GM19023 (cell line): ENCODE measurements at regions not wholly inside any gene's neighbourhood (a gene's known extent, or its start where the extent isn't known, plus 50 kb on each side); places are given as distances from the start of the nearest gene placed in this dataset.

Experiments used
- ATAC-seq: cut with Tn5 transposase; IDR thresholded peaks from one replicate; pipeline ENCODE4 v1.9.1; 2021; ENCODE audit warnings: mild to moderate bottlenecking, moderate library complexity; ENCODE audit not compliant: unreplicated experiment

GRCh38 chr21:35417762-35418161 is 368.7 kb upstream of the RUNX1 start:
- no peak for ATAC-seq

GRCh38 chr21:35416866-35417489 is 367.9 kb upstream of the RUNX1 start:
- ATAC-seq, result no peak

GRCh38 chr21:35414507-35415139 is 365.5 kb upstream of the RUNX1 start:
- ATAC-seq, result no peak

GRCh38 chr21:35414056-35414455 is 365.0 kb upstream of the RUNX1 start:
- no peak for ATAC-seq

- ATAC-seq, result no peak
Observed at GRCh38 chr21:35412231-35412630, 363.1 kb upstream of the RUNX1 start.

- ATAC-seq, result no peak
Observed at GRCh38 chr21:35411434-35411833, 362.3 kb upstream of the RUNX1 start.

- no peak for ATAC-seq
Observed at GRCh38 chr21:35410656-35411055, 361.6 kb upstream of the RUNX1 start.

GRCh38 chr21:35410123-35410522 is 361.0 kb upstream of the RUNX1 start:
- no peak for ATAC-seq

- ATAC-seq, result no peak
Observed at GRCh38 chr21:35408401-35408800, 359.3 kb upstream of the RUNX1 start.

- ATAC-seq, result no peak
Observed at GRCh38 chr21:35406635-35407034, 357.5 kb upstream of the RUNX1 start.

- no peak for ATAC-seq
Observed at GRCh38 chr21:35405981-35406380, 356.9 kb upstream of the RUNX1 start.

- ATAC-seq, result no peak
Observed at GRCh38 chr21:35404247-35404646, 355.1 kb upstream of the RUNX1 start.

- no peak for ATAC-seq
Observed at GRCh38 chr21:35402061-35402460, 353.0 kb upstream of the RUNX1 start.

- no peak for ATAC-seq
Observed at GRCh38 chr21:35401476-35401875, 352.4 kb upstream of the RUNX1 start.

GRCh38 chr21:35400233-35400939 is 351.3 kb upstream of the RUNX1 start:
- ATAC-seq, result no peak

GRCh38 chr21:35399706-35400105 is 350.6 kb upstream of the RUNX1 start:
- no peak for ATAC-seq

- ATAC-seq, result no peak
Observed at GRCh38 chr21:35399002-35399530, 350.0 kb upstream of the RUNX1 start.

GRCh38 chr21:35398346-35398982 is 349.4 kb upstream of the RUNX1 start:
- no peak for ATAC-seq

GRCh38 chr21:35397781-35398180 is 348.7 kb upstream of the RUNX1 start:
- ATAC-seq, result no peak

GRCh38 chr21:35396655-35397054 is 347.6 kb upstream of the RUNX1 start:
- ATAC-seq, result no peak

- ATAC-seq, result no peak
Observed at GRCh38 chr21:35395728-35396127, 346.6 kb upstream of the RUNX1 start.
